ENCODE measurements at regions not wholly inside any gene's neighbourhood (a gene's known extent, or its start where the extent isn't known, plus 50 kb on each side); places are given as distances from the start of the nearest gene placed in this dataset.

GRCh38 chr6:49072885-49073620 is 390.0 kb downstream of the MMUT start:
- TF ChIP-seq EZH2phosphoT487 (conservative IDR thresholded peaks at IDR 0.05; ENCODE audit: low read length) (no peak), CTCF (IDR thresholded peaks at IDR 0.05; ENCODE audit: insufficient read depth, low read length, poor library complexity, severe bottlenecking) (no peak)
- no peaks in the 10 kb centered on the region for H3K9me2 ChIP-seq (replicated peaks; ENCODE audit: insufficient read depth, low read length)
- H4K20me1 ChIP-seq (ENCODE audit: low read depth, low read length), result no peaks in the 10 kb centered on the region
- H3K79me2 ChIP-seq (ENCODE audit: insufficient read depth, low read length), result no peaks in the 10 kb centered on the region
- no peak overlapping the region for H3K27ac ChIP-seq (ENCODE audit: low read depth, low read length)
- H3K9me3 ChIP-seq (ENCODE audit: insufficient read depth, low read length), result no peaks in the 10 kb centered on the region
- H3K4me3 ChIP-seq (ENCODE audit: insufficient read depth, low read length, poor library complexity, severe bottlenecking), result no peak overlapping the region
- H3K36me3 ChIP-seq (ENCODE audit: low read length), result no peaks in the 10 kb centered on the region
- H3K9ac ChIP-seq (ENCODE audit: low read length), result no peak overlapping the region
- no peak overlapping the region for H3K4me2 ChIP-seq (ENCODE audit: low read depth, low read length, poor library complexity, severe bottlenecking)
- H3F3A ChIP-seq (ENCODE audit: insufficient read depth), result no peaks in the 10 kb centered on the region
- no peak overlapping the region for H2AFZ ChIP-seq (ENCODE audit: low read depth, low read length, severe bottlenecking)
- no peaks in the 10 kb centered on the region for H3K27me3 ChIP-seq (ENCODE audit: low read length)

DNA sequence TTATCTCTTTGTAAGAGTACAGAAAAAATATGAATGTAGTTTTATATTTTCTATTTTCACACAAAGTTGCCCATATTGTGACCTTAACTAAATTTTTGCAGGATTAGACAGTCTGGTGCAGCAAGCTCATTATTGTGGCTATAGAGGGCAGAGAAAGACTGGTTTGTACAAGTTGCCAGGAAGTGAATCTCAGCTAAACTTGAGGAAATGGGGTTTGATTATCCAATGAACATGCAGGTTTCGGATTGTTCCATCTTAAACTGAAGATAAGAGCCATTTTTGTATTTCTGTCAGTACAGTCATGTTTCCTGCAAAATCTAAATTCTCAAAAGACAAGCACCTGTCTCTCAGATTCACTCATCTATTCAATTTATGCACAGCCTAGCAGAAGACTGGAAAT is 390.9 kb downstream of the MMUT start:
- Histone ChIP-seq H3K79me2 (ENCODE audit: insufficient read depth, low read length) (no peaks in the 10 kb centered on the region), H3K27ac (ENCODE audit: low read depth, low read length) (no peak overlapping the region), H2AFZ (ENCODE audit: low read depth, low read length, severe bottlenecking) (no peak overlapping the region), H3K9me2 (replicated peaks; ENCODE audit: insufficient read depth, low read length) (no peaks in the 10 kb centered on the region), H3K9ac (ENCODE audit: low read length) (no peak overlapping the region), H3K4me3 (ENCODE audit: insufficient read depth, low read length, poor library complexity, severe bottlenecking) (no peak overlapping the region), H3F3A (ENCODE audit: insufficient read depth) (no peaks in the 10 kb centered on the region), H3K36me3 (ENCODE audit: low read length) (no peaks in the 10 kb centered on the region), H3K9me3 (ENCODE audit: insufficient read depth, low read length) (0 out of 2 replicates have a peak, but pooled peaks cover under 1% of the 10 kb centered on the region), H4K20me1 (ENCODE audit: low read depth, low read length) (no peaks in the 10 kb centered on the region), H3K4me2 (ENCODE audit: low read depth, low read length, poor library complexity, severe bottlenecking) (no peak overlapping the region), H3K27me3 (ENCODE audit: low read length) (no peaks in the 10 kb centered on the region)
- no peak for TF ChIP-seq EZH2phosphoT487 (conservative IDR thresholded peaks at IDR 0.05; ENCODE audit: low read length)
- TF ChIP-seq CTCF (IDR thresholded peaks at IDR 0.05; ENCODE audit: insufficient read depth, low read length, poor library complexity, severe bottlenecking), result no peak

DNA sequence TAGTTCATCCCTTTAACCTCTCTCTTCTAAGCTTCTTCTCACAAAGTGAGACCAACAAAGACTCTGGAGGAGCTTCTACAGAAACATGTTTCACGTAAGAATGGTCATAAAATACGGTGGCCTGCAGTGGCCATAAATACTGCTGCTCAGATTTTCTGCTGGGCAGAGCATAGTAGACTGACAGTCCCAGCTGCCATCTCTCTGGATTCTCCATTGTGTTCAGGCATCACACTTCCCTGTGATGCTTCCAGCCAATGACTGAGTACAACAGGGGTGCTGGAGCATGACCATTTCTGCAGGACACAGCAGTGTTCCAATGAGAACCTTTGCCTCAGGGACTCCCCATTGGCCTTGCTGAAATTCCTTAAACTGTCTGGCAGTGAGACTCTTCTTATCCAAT is 392.6 kb downstream of the MMUT start:
- Histone ChIP-seq H3K4me2 (ENCODE audit: low read depth, low read length, poor library complexity, severe bottlenecking) (no peak overlapping the region), H4K20me1 (ENCODE audit: low read depth, low read length) (no peaks in the 10 kb centered on the region), H3K27ac (ENCODE audit: low read depth, low read length) (no peak overlapping the region), H2AFZ (ENCODE audit: low read depth, low read length, severe bottlenecking) (no peak overlapping the region), H3K36me3 (ENCODE audit: low read length) (no peaks in the 10 kb centered on the region), H3K4me3 (ENCODE audit: insufficient read depth, low read length, poor library complexity, severe bottlenecking) (no peak overlapping the region), H3K79me2 (ENCODE audit: insufficient read depth, low read length) (no peaks in the 10 kb centered on the region), H3K9me3 (ENCODE audit: insufficient read depth, low read length) (0 out of 2 replicates have a peak, but pooled peaks cover 5% of the 10 kb centered on the region), H3K9me2 (replicated peaks; ENCODE audit: insufficient read depth, low read length) (no peaks in the 10 kb centered on the region), H3K9ac (ENCODE audit: low read length) (no peak overlapping the region), H3F3A (ENCODE audit: insufficient read depth) (no peaks in the 10 kb centered on the region), H3K27me3 (ENCODE audit: low read length) (no peaks in the 10 kb centered on the region)
- TF ChIP-seq CTCF (IDR thresholded peaks at IDR 0.05; ENCODE audit: insufficient read depth, low read length, poor library complexity, severe bottlenecking), result no peak
- no peak for TF ChIP-seq EZH2phosphoT487 (conservative IDR thresholded peaks at IDR 0.05; ENCODE audit: low read length)
